ENCODE measurements at regions not wholly inside any gene's neighbourhood (a gene's known extent, or its start where the extent isn't known, plus 50 kb on each side); places are given as distances from the start of the nearest gene placed in this dataset.
"Not testable (repeated sequence)": the region's sequence is repeated elsewhere in the genome, so short reads cannot be mapped to it uniquely, and the experiment has no call there.

- intact Hi-C loops (cut with DNase I) = no loop called here
- no peak for DNase-seq
- Histone ChIP-seq H3K9me3 (ENCODE audit: control insufficient read depth, low read length) (peaks cover 2% of the 10 kb centered on the region), H3K27me3 (ENCODE audit: control insufficient read depth in 1 of 2, insufficient read depth in 2 of 2, low read length in 1 of 2) (no peaks in the 10 kb centered on the region), H3K27ac (ENCODE audit: low read depth in 1 of 2, low read length in 2 of 2) (no peak overlapping the region), H3K4me3 (ENCODE audit: low read length in 2 of 2) (no peak overlapping the region), H3K4me1 (ENCODE audit: control insufficient read depth in 1 of 2, insufficient read depth in 2 of 2, low read length in 2 of 2) (no peaks in the 10 kb centered on the region), H3K36me3 (ENCODE audit: control insufficient read depth in 1 of 2, insufficient read depth in 2 of 2, low read length in 1 of 2) (no peaks in the 10 kb centered on the region)
- ATAC-seq (ENCODE audit: low FRiP score) = no peak
- WGBS, 2 donors = 54 to 60% methylated on average over 3 of the region's 3 CpGs
Measured at GRCh38 chr10:109317746-109318366, 605.5 kb downstream of the XPNPEP1 start.

DNA sequence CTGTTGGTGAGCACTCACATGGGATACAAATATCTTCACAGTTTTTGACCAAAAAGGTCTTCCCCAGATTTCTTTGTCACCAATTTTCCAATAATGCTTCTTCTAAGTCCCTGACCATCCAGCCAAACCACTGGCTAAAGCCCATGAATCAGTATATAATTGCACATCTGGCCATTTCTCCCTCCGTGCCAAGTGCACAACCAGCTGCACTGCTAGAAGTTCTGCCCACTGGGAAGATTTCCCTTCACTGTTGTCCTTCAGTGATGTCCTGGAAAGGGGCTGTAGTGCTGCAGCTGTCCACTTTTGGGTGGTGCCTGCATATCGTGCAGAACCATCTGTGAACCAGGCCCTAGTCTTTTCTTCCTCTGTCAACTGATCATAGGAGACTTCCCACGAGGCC, 609.3 kb downstream of the XPNPEP1 start:
- H3K36me3 ChIP-seq (ENCODE audit: control insufficient read depth in 1 of 2, insufficient read depth in 2 of 2, low read length in 1 of 2); H3K27me3 ChIP-seq (ENCODE audit: control insufficient read depth in 1 of 2, insufficient read depth in 2 of 2, low read length in 1 of 2); H3K4me3 ChIP-seq (ENCODE audit: low read length in 2 of 2); DNase-seq; intact Hi-C loops (cut with DNase I); H3K27ac ChIP-seq (ENCODE audit: low read depth in 1 of 2, low read length in 2 of 2); H3K4me1 ChIP-seq (ENCODE audit: control insufficient read depth in 1 of 2, insufficient read depth in 2 of 2, low read length in 2 of 2); H3K9me3 ChIP-seq (ENCODE audit: control insufficient read depth, low read length); ATAC-seq (ENCODE audit: low FRiP score): not testable (repeated sequence)
- 77 to 79% methylated on average over 3 of the region's 3 CpGs for WGBS, 2 donors

DNA sequence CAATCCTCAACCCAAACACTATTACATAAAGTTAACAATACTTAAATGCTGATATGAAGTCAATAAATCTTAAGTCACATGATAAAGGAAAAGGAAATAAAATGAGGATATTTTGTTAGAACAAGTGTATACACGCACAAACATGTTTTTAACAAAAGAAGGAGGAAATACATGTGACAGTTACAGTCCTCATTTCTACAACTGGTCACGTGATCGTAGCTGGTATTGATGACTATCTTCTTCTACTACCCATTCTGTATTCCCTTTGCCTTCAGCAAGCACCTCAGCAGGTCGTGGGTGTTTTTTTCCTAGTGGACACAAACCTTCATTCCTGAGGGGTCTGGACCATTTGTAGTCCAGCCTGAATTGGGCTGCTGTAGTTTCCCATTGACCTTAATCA, 610.8 kb downstream of the XPNPEP1 start:
- H3K36me3 ChIP-seq (ENCODE audit: control insufficient read depth in 1 of 2, insufficient read depth in 2 of 2, low read length in 1 of 2); H3K4me3 ChIP-seq (ENCODE audit: low read length in 2 of 2); H3K27me3 ChIP-seq (ENCODE audit: control insufficient read depth in 1 of 2, insufficient read depth in 2 of 2, low read length in 1 of 2): not testable (repeated sequence)

DNA sequence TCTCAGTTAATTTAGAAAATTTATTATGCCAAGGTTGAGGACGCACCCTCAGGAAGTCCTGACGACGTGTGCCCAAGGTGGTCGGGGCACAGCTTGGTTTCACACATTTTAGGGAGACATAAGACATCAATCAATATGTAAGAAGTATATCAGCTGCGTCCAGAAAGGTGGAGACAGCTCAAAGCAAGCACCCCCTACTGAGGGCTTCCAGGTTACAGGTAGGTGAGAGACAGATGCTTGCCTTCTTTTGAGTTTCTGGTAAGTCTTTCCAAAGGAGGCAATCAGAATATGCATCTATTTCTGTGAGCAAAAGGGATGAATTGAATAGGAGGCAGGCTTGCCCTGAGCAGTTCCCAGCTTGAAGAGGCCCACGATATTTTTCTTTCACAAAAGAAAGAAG, 614.3 kb downstream of the XPNPEP1 start:
- Histone ChIP-seq H3K27me3 (ENCODE audit: control insufficient read depth in 1 of 2, insufficient read depth in 2 of 2, low read length in 1 of 2) (no peaks in the 10 kb centered on the region), H3K36me3 (ENCODE audit: control insufficient read depth in 1 of 2, insufficient read depth in 2 of 2, low read length in 1 of 2) (no peaks in the 10 kb centered on the region), H3K4me1 (ENCODE audit: control insufficient read depth in 1 of 2, insufficient read depth in 2 of 2, low read length in 2 of 2) (no peaks in the 10 kb centered on the region), H3K9me3 (ENCODE audit: control insufficient read depth, low read length) (peaks cover 2% of the 10 kb centered on the region), H3K4me3 (ENCODE audit: low read length in 2 of 2) (no peak overlapping the region), H3K27ac (ENCODE audit: low read depth in 1 of 2, low read length in 2 of 2) (no peak overlapping the region)
- DNase-seq (no peak), ATAC-seq (ENCODE audit: low FRiP score) (no peak)
- intact Hi-C loops (cut with DNase I) = no loop called here
- WGBS, 2 donors = 32 to 38% methylated on average over 6 of the region's 6 CpGs

More for the DNA sequence above, 610.8 kb downstream of the XPNPEP1 start:
- H3K27ac ChIP-seq (ENCODE audit: low read depth in 1 of 2, low read length in 2 of 2); intact Hi-C loops (cut with DNase I); DNase-seq; H3K9me3 ChIP-seq (ENCODE audit: control insufficient read depth, low read length); ATAC-seq (ENCODE audit: low FRiP score); H3K4me1 ChIP-seq (ENCODE audit: control insufficient read depth in 1 of 2, insufficient read depth in 2 of 2, low read length in 2 of 2): not testable (repeated sequence)
- 76 to 78% methylated on average over 4 of the region's 4 CpGs for WGBS, 2 donors

DNA sequence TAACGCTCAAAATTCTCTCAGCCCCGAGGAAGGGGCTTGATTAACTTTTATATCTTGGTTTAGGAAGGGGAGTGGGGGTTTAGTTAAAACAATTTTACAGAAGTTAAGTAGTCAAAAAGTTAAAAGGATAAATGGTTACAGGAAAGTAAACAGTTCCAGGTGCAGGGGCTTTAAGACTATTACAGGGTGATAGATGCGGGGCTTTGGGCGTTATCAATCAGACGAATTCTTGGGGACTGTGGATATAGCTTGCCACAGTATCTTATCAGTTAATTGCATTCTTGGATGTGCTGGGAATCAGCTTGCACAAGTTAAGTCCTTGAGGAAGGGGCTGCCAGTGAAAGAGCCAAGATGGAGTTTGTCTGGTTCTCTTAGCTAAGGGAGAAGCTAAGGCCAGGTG, 616.2 kb downstream of the XPNPEP1 start:
- H3K4me1 ChIP-seq (ENCODE audit: control insufficient read depth in 1 of 2, insufficient read depth in 2 of 2, low read length in 2 of 2); H3K27ac ChIP-seq (ENCODE audit: low read depth in 1 of 2, low read length in 2 of 2); DNase-seq; H3K36me3 ChIP-seq (ENCODE audit: control insufficient read depth in 1 of 2, insufficient read depth in 2 of 2, low read length in 1 of 2); intact Hi-C loops (cut with DNase I); H3K4me3 ChIP-seq (ENCODE audit: low read length in 2 of 2); H3K9me3 ChIP-seq (ENCODE audit: control insufficient read depth, low read length); H3K27me3 ChIP-seq (ENCODE audit: control insufficient read depth in 1 of 2, insufficient read depth in 2 of 2, low read length in 1 of 2); ATAC-seq (ENCODE audit: low FRiP score): not testable (repeated sequence)
- WGBS, 2 donors = 69 to 75% methylated on average over 5 of the region's 5 CpGs

DNA sequence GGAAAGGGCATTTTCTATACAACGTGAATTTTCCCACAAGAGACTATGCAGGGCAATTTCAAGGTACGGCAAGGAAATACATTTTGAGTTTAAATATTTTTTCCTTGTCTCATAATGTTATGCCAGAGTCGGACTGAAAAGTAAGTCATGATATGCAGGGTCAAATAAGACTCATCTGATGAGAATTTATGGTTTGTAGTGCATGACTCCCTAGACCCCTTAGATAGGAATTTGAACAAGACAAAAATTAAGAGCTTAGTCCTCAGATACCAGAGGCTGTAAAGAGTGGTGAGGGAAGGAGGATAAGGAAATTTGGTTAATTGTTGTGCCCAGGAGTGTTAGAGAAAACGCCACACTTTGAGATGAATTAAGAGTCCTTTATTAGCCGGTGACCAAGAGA, 616.6 kb downstream of the XPNPEP1 start:
- no peak overlapping the region for H3K4me3 ChIP-seq (ENCODE audit: low read length in 2 of 2)
- WGBS, 2 donors = 53 to 57% methylated on average over 5 of the region's 5 CpGs
- H3K27me3 ChIP-seq (ENCODE audit: control insufficient read depth in 1 of 2, insufficient read depth in 2 of 2, low read length in 1 of 2) = no peaks in the 10 kb centered on the region
- H3K27ac ChIP-seq (ENCODE audit: low read depth in 1 of 2, low read length in 2 of 2) = no peak overlapping the region
- intact Hi-C loops (cut with DNase I) = no loop called here
- ATAC-seq (ENCODE audit: low FRiP score) (no peak), DNase-seq (no peak)
- no peaks in the 10 kb centered on the region for H3K4me1 ChIP-seq (ENCODE audit: control insufficient read depth in 1 of 2, insufficient read depth in 2 of 2, low read length in 2 of 2)
- no peaks in the 10 kb centered on the region for H3K36me3 ChIP-seq (ENCODE audit: control insufficient read depth in 1 of 2, insufficient read depth in 2 of 2, low read length in 1 of 2)
- H3K9me3 ChIP-seq (ENCODE audit: control insufficient read depth, low read length) = no peaks in the 10 kb centered on the region

- Histone ChIP-seq H3K4me3 (ENCODE audit: low read length in 2 of 2) (no peak overlapping the region), H3K27me3 (ENCODE audit: control insufficient read depth in 1 of 2, insufficient read depth in 2 of 2, low read length in 1 of 2) (no peaks in the 10 kb centered on the region), H3K36me3 (ENCODE audit: control insufficient read depth in 1 of 2, insufficient read depth in 2 of 2, low read length in 1 of 2) (no peaks in the 10 kb centered on the region), H3K27ac (ENCODE audit: low read depth in 1 of 2, low read length in 2 of 2) (no peak overlapping the region), H3K4me1 (ENCODE audit: control insufficient read depth in 1 of 2, insufficient read depth in 2 of 2, low read length in 2 of 2) (no peaks in the 10 kb centered on the region), H3K9me3 (ENCODE audit: control insufficient read depth, low read length) (no peaks in the 10 kb centered on the region)
- 78 to 90% methylated on average over 3 of the region's 3 CpGs for WGBS, 2 donors
- DNase-seq (no peak), ATAC-seq (ENCODE audit: low FRiP score) (no peak)
- intact Hi-C loops (cut with DNase I) = no loop called here
Measured at GRCh38 chr10:109287858-109288257, 635.5 kb downstream of the XPNPEP1 start.

DNA sequence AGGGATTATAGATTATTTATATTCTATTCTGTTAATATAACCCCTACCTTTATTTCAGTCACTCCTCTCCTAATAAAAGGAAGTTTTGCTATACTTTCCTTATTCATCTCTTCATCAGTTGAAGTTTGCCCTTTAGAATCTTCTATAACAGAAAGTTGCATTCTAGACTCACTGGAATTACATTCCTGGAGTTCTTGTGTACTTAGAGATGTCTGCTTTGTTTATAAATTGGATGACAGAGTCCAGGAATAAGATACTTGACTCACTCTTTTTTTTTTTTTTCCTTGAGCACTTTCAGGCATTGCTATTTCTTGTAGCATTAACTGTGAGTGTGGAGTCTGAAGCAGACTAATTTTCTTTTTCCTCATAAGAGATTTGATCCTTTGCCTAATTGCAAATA, 640.8 kb downstream of the XPNPEP1 start:
- no peaks in the 10 kb centered on the region for H3K9me3 ChIP-seq (ENCODE audit: control insufficient read depth, low read length)
- no peak for DNase-seq
- no peak overlapping the region for H3K27ac ChIP-seq (ENCODE audit: low read depth in 1 of 2, low read length in 2 of 2)
- H3K36me3 ChIP-seq (ENCODE audit: control insufficient read depth in 1 of 2, insufficient read depth in 2 of 2, low read length in 1 of 2) = no peaks in the 10 kb centered on the region
- ATAC-seq (ENCODE audit: low FRiP score) = no peak
- no peaks in the 10 kb centered on the region for H3K4me1 ChIP-seq (ENCODE audit: control insufficient read depth in 1 of 2, insufficient read depth in 2 of 2, low read length in 2 of 2)
- intact Hi-C loops (cut with DNase I) = no loop called here
- no peaks in the 10 kb centered on the region for H3K27me3 ChIP-seq (ENCODE audit: control insufficient read depth in 1 of 2, insufficient read depth in 2 of 2, low read length in 1 of 2)
- H3K4me3 ChIP-seq (ENCODE audit: low read length in 2 of 2) = no peak overlapping the region

- no peaks in the 10 kb centered on the region for H3K36me3 ChIP-seq (ENCODE audit: control insufficient read depth in 1 of 2, insufficient read depth in 2 of 2, low read length in 1 of 2)
- DNase-seq (no peak), ATAC-seq (ENCODE audit: low FRiP score) (no peak)
- no peaks in the 10 kb centered on the region for H3K9me3 ChIP-seq (ENCODE audit: control insufficient read depth, low read length)
- no peak overlapping the region for H3K27ac ChIP-seq (ENCODE audit: low read depth in 1 of 2, low read length in 2 of 2)
- H3K27me3 ChIP-seq (ENCODE audit: control insufficient read depth in 1 of 2, insufficient read depth in 2 of 2, low read length in 1 of 2) = no peaks in the 10 kb centered on the region
- H3K4me1 ChIP-seq (ENCODE audit: control insufficient read depth in 1 of 2, insufficient read depth in 2 of 2, low read length in 2 of 2) = no peaks in the 10 kb centered on the region
- 87 to 95% methylated on average over 1 of the region's 1 CpG for WGBS, 2 donors
- H3K4me3 ChIP-seq (ENCODE audit: low read length in 2 of 2) = no peak overlapping the region
- intact Hi-C loops (cut with DNase I) = no loop called here
Measured at GRCh38 chr10:109281347-109281746, 642.0 kb downstream of the XPNPEP1 start.
